K562 (cell line): ENCODE measurements at regions not wholly inside any gene's neighbourhood (a gene's known extent, or its start where the extent isn't known, plus 50 kb on each side); places are given as distances from the start of the nearest gene placed in this dataset.

Experiments used
- ATAC-seq: fragments of 200-7000 bp; cut with Tn5 transposase; 3 replicates; pipeline ENCODE4 v1.9.1; 2020; ENCODE audit warnings: moderate library complexity
- BruUV-seq: library from RNA; stranded (reverse); fragments of 400-500 nt; replicated peaks from 2 replicates; lab custom pipeline; 2021; lab: Mats Ljungman, UMichigan
- CTCF ChIA-PET: fragments of 300-600 bp; formaldehyde crosslinking; extraction: SDS; loops from one replicate; lab custom pipeline; 2021; ENCODE audit warnings: low intra/inter-chr PET ratio; lab: Yijun Ruan, JAX
- POLR2A ChIA-PET: fragments of 300-600, 350-650 bp; sonication (Branson Sonifier 250); formaldehyde crosslinking; extraction: SDS; loops from one replicate; lab custom pipeline; 2021; ENCODE audit warnings: antibody characterized with exemption, inconsistent platforms; lab: Yijun Ruan, JAX
- DNase-seq, 4 experiments: peaks; one replicate each; pipeline versions ENCODE4 v3.0.0 to v3.0.0-alpha.2; 2011 to 2018; ENCODE audit warnings: low spot score in 3 of 4, mixed read lengths in 3 of 4; ENCODE audit errors: extremely low read depth in 1 of 4
- FAIRE-seq: peaks from 2 replicates; lab custom pipeline; 2011; peaks lifted over from hg19 to GRCh38; lab: Jason Lieb, UNC
- H2AFZ ChIP-seq: 2 replicates; pipeline ENCODE4 v1.6.0; 2011; ENCODE audit warnings: low read depth, low read length, control low read depth, inconsistent platforms
- H3K27ac ChIP-seq: fragments of 200-600 bp; 3 replicates; pipeline ENCODE4 v1.8.0; 2011; ENCODE audit warnings: low read depth, mild to moderate bottlenecking, control low read depth, inconsistent platforms, low read length, moderate library complexity, mixed read lengths; ENCODE audit errors: extremely low read depth
- H3K27me3 ChIP-seq, 2 experiments: fragments of 300-600 bp in 1 of 2; 2 replicates in 1 of 2; 3 replicates in 1 of 2; pipeline versions ENCODE4 v1.6.0 to v1.8.0; 2011; ENCODE audit warnings: inconsistent platforms in 2 of 2, low read length in 2 of 2, mild to moderate bottlenecking in 1 of 2, mixed read lengths in 1 of 2, moderate library complexity in 1 of 2; ENCODE audit not compliant: control insufficient read depth in 2 of 2, insufficient read depth in 2 of 2
- H3K36me3 ChIP-seq: fragments of 300-600 bp; 3 replicates; pipeline ENCODE4 v1.8.0; 2011; ENCODE audit warnings: mild to moderate bottlenecking, low read length, inconsistent platforms; ENCODE audit not compliant: control insufficient read depth, insufficient read depth
- H3K4me1 ChIP-seq, 2 experiments: fragments of 200-600 bp in 1 of 2; replicated peaks in 1 of 2; 2 replicates in 1 of 2; 3 replicates in 1 of 2; pipeline versions ENCODE4 v1.5.1 to v1.8.0; 2011; ENCODE audit warnings: inconsistent platforms in 2 of 2, low read length in 2 of 2, mild to moderate bottlenecking in 1 of 2, mixed read lengths in 1 of 2, moderate library complexity in 1 of 2; ENCODE audit not compliant: control insufficient read depth in 2 of 2, insufficient read depth in 2 of 2
- H3K4me2 ChIP-seq: 2 replicates; pipeline ENCODE4 v1.6.1; 2011; ENCODE audit warnings: low read length, control low read depth, inconsistent platforms, mixed read lengths; ENCODE audit not compliant: insufficient read depth
- H3K4me3 ChIP-seq: fragments of 200-600 bp; sonication (generic), shearing (Covaris generic); 2 replicates; pipeline ENCODE4 v1.5.1; 2016; ENCODE audit warnings: control low read depth, inconsistent platforms
- H3K79me2 ChIP-seq: fragments of 200-600 bp; 3 replicates; pipeline ENCODE4 v1.8.0; 2011; ENCODE audit warnings: low read length, inconsistent platforms; ENCODE audit not compliant: control insufficient read depth, insufficient read depth
- H3K9ac ChIP-seq, 2 experiments: 2 replicates each; pipeline versions ENCODE4 v1.6.0 to v1.6.1; 2011; ENCODE audit warnings: low read depth in 2 of 2, low read length in 2 of 2, control low read depth in 1 of 2, inconsistent platforms in 1 of 2, mild to moderate bottlenecking in 1 of 2, mixed read lengths in 1 of 2; ENCODE audit not compliant: insufficient read depth in 1 of 2
- H3K9me1 ChIP-seq: one replicate; pipeline ENCODE4 v1.6.0; 2011; ENCODE audit warnings: inconsistent platforms, mild to moderate bottlenecking, low read length, moderate library complexity; ENCODE audit not compliant: control insufficient read depth, insufficient read depth
- H3K9me3 ChIP-seq: replicated peaks from 2 replicates; pipeline ENCODE4 v1.5.1; 2011; ENCODE audit warnings: low read depth, low read length, inconsistent platforms; ENCODE audit not compliant: control insufficient read depth, insufficient read depth
- H4K20me1 ChIP-seq: replicated peaks from 2 replicates; pipeline ENCODE4 v1.6.1; 2011; ENCODE audit warnings: low read length, inconsistent platforms, mixed read lengths; ENCODE audit not compliant: control insufficient read depth, insufficient read depth
- ARID1B ChIP-seq: fragments of 450-650 bp; IDR thresholded peaks from 2 replicates; pipeline ENCODE4 v1.6.1; 2016; ENCODE audit warnings: antibody characterized with exemption, mild to moderate bottlenecking, inconsistent platforms
- CTBP1 ChIP-seq: fragments of 450-650 bp; IDR thresholded peaks from 2 replicates; pipeline ENCODE4 v1.6.1; 2016; ENCODE audit warnings: borderline replicate concordance
- ELF4 ChIP-seq: fragments of 450-650 bp; formaldehyde crosslinking; IDR thresholded peaks from 2 replicates; pipeline ENCODE4 v1.4.0; 2022; ENCODE audit warnings: missing genetic modification characterization
- FOXJ3 ChIP-seq: sonication (generic); formaldehyde crosslinking; IDR thresholded peaks from 2 replicates; pipeline ENCODE4 v1.4.0; 2020; ENCODE audit warnings: mild to moderate bottlenecking, missing genetic modification reagents
- HNRNPL ChIP-seq: fragments of 200-400 bp; formaldehyde crosslinking; IDR thresholded peaks from 2 replicates; pipeline ENCODE4 v1.6.1; 2017; ENCODE audit warnings: low read depth, mild to moderate bottlenecking, low read length
- PHF8 ChIP-seq: fragments of 200-600 bp; sonication (generic); IDR thresholded peaks from 2 replicates; pipeline ENCODE4 v1.6.1; 2012; ENCODE audit warnings: mixed run types, mild to moderate bottlenecking, inconsistent platforms, low read length, moderate library complexity, borderline replicate concordance
- RFX1 ChIP-seq: fragments of 450-650 bp; IDR thresholded peaks from 2 replicates; pipeline ENCODE4 v1.6.1; 2016; ENCODE audit warnings: mild to moderate bottlenecking, moderate library complexity
- SETDB1 ChIP-seq: IDR thresholded peaks from one replicate; pipeline ENCODE4 v1.6.1; 2012; ENCODE audit warnings: low read length, control low read depth, inconsistent platforms
- TAF7 ChIP-seq: fragments of 450-650 bp; IDR thresholded peaks from 2 replicates; pipeline ENCODE4 v1.6.1; 2016; ENCODE audit warnings: missing genetic modification characterization, missing compliant biosample characterization
- TBL1XR1 ChIP-seq, 2 experiments: IDR thresholded peaks; 2 replicates each; pipeline ENCODE4 v1.6.1; 2012; ENCODE audit warnings: improper control_type of control experiment in 2 of 2, low read length in 2 of 2, mild to moderate bottlenecking in 1 of 2
- TEAD4 ChIP-seq, 2 experiments: sonication (generic) in 1 of 2; formaldehyde crosslinking in 1 of 2; IDR thresholded peaks; 2 replicates each; pipeline versions ENCODE4 v1.6.1 to v1.8.0; 2012 to 2022; ENCODE audit warnings: borderline replicate concordance in 1 of 2, inconsistent platforms in 1 of 2, low read length in 1 of 2, mild to moderate bottlenecking in 1 of 2, missing genetic modification reagents in 1 of 2
- ZNF232 ChIP-seq: sonication (generic); formaldehyde crosslinking; IDR thresholded peaks from 2 replicates; pipeline ENCODE4 v1.8.0; 2022; ENCODE audit warnings: mild to moderate bottlenecking, missing genetic modification reagents
- ZNF24 ChIP-seq: fragments of 450-650 bp; IDR thresholded peaks from 2 replicates; pipeline ENCODE4 v1.6.1; 2016
- WGBS: fragments of 100-300 bp; shearing (Covaris generic); methylation state at CpG from one replicate; pipeline ENCODE4 v1.1.6; 2016; ENCODE audit warnings: low coverage, mixed read lengths; ENCODE audit not compliant: insufficient coverage; ENCODE audit errors: missing lambda C conversion rate; 5-methylcytosine and 5-hydroxymethylcytosine counted together
- in situ Hi-C: fragments of 300-500 bp; cut with MboI; formaldehyde crosslinking; loops from 4 replicates; pipeline ENCODE4 v1.15.0; 2018; ENCODE audit warnings: inconsistent platforms, mixed read lengths
- intact Hi-C: fragments of 100-400 bp; cut with micrococcal nuclease; formaldehyde crosslinking; loops from 2 replicates; pipeline ENCODE4 v1.14.2; 2022
- TF ChIP-seq, protein P1 (sequence below): fragments of 200-800 bp; sonication (Bioruptor generic); IDR thresholded peaks from 2 replicates; pipeline ENCODE4 v1.6.1; 2017; ENCODE audit warnings: missing genetic modification characterization, missing compliant biosample characterization
- TF ChIP-seq, protein P2 (sequence below), 3 experiments: fragments of 200-800 bp in 1 of 3; fragments of 250-450 bp in 1 of 3; fragments of 450-650 bp in 1 of 3; sonication (Bioruptor Pico) in 1 of 3; sonication (Bioruptor generic) in 1 of 3; formaldehyde crosslinking in 1 of 3; IDR thresholded peaks; 2 replicates each; pipeline versions ENCODE4 v1.6.1 to v1.8.0; 2016 to 2022; ENCODE audit warnings: mild to moderate bottlenecking in 2 of 3, missing genetic modification characterization in 2 of 3, missing compliant biosample characterization in 1 of 3, moderate library complexity in 1 of 3
- TF ChIP-seq, protein P3 (sequence below): fragments of 250-450 bp; sonication (Bioruptor Pico); IDR thresholded peaks from 2 replicates; pipeline ENCODE4 v1.8.0; 2021; ENCODE audit warnings: mild to moderate bottlenecking, moderate library complexity

DNA sequence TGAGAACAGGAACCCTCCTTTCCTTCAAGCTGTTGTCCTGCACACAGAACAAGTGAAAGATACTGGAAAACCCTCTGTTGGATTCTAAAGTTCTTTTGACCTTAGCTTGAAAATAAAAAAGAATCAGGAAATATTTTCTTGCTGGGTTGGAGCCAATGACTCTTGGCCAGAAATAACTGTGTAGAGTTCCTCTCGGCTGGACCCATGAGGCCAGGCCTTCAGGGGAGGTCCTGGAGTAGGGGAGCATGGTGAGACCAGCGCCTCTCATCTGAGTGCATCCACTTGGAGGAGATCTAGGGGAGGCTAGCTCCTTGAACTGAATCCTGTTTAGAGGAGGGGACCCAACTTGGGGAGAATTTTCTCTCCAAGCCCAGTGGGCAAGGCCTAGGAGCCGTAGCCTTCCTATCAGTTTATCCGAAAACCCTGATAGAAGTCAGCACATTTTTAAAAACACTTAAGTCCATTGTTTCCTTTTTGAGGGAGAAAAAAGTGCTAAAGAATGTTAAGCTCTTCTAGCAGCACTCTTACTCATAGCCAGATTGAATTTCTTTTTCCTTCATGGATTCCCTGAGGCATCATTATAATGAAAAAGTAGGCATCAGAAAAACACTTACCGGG, 635.7 kb upstream of the ANKRD30A start (continued):
- TF ChIP-seq, protein P1, sequence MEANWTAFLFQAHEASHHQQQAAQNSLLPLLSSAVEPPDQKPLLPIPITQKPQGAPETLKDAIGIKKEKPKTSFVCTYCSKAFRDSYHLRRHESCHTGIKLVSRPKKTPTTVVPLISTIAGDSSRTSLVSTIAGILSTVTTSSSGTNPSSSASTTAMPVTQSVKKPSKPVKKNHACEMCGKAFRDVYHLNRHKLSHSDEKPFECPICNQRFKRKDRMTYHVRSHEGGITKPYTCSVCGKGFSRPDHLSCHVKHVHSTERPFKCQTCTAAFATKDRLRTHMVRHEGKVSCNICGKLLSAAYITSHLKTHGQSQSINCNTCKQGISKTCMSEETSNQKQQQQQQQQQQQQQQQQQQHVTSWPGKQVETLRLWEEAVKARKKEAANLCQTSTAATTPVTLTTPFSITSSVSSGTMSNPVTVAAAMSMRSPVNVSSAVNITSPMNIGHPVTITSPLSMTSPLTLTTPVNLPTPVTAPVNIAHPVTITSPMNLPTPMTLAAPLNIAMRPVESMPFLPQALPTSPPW (CRISPR knock-in tag), result no peak
- TF ChIP-seq, protein P2, sequence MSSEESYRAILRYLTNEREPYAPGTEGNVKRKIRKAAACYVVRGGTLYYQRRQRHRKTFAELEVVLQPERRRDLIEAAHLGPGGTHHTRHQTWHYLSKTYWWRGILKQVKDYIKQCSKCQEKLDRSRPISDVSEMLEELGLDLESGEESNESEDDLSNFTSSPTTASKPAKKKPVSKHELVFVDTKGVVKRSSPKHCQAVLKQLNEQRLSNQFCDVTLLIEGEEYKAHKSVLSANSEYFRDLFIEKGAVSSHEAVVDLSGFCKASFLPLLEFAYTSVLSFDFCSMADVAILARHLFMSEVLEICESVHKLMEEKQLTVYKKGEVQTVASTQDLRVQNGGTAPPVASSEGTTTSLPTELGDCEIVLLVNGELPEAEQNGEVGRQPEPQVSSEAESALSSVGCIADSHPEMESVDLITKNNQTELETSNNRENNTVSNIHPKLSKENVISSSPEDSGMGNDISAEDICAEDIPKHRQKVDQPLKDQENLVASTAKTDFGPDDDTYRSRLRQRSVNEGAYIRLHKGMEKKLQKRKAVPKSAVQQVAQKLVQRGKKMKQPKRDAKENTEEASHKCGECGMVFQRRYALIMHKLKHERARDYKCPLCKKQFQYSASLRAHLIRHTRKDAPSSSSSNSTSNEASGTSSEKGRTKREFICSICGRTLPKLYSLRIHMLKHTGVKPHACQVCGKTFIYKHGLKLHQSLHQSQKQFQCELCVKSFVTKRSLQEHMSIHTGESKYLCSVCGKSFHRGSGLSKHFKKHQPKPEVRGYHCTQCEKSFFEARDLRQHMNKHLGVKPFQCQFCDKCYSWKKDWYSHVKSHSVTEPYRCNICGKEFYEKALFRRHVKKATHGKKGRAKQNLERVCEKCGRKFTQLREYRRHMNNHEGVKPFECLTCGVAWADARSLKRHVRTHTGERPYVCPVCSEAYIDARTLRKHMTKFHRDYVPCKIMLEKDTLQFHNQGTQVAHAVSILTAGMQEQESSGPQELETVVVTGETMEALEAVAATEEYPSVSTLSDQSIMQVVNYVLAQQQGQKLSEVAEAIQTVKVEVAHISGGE (CRISPR knock-in tag; IDR thresholded peaks at IDR 0.05), result no peak
- TF ChIP-seq CTBP1 (no peak), HNRNPL (no peak)

DNA sequence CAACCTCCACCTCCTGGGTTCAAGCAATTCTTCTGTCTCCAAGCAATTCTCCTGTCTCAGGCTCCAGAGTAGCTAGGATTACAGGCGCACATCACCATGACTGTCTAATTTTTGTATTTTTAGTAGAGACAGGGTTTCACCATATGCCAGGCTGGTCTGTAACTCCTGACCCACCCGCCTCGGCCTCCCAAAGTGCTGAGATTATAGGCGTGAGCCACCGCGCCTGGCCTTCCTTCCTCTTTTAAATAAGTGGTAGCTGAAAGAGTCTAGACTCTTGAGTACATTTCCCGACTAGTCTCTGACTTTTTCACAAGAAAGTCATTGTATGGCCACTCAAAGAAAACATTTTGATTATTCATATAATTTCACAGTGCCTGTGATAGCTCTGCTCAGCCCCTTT, 636.2 kb upstream of the ANKRD30A start:
- Histone ChIP-seq H3K4me3 (no peak overlapping the region), H3K4me2 (no peak overlapping the region), H2AFZ (no peak overlapping the region), H3K36me3 (no peaks in the 10 kb centered on the region), H3K4me1 (no peaks in the 10 kb centered on the region), H3K27ac (no peak overlapping the region), H3K27me3 (no peaks in the 10 kb centered on the region), H3K9me1 (no peaks in the 10 kb centered on the region), H3K9ac (no peak overlapping the region), H3K9me3 (no peaks in the 10 kb centered on the region), H3K79me2 (no peaks in the 10 kb centered on the region), H4K20me1 (no peaks in the 10 kb centered on the region)
- DNase-seq, result no peak
- no peak for FAIRE-seq
- no peak for TF ChIP-seq TBL1XR1 (IDR thresholded peaks at IDR 0.05; ENCODE audit: low read length in 2 of 2)
- no peak for TF ChIP-seq ARID1B
- TF ChIP-seq TEAD4 (IDR thresholded peaks at IDR 0.05; ENCODE audit: low read length), result no peak
- TF ChIP-seq TEAD4 (CRISPR knock-in tag; IDR thresholded peaks at IDR 0.05; ENCODE audit: borderline replicate concordance), result no peak
- no peak for TF ChIP-seq RFX1
- TF ChIP-seq SETDB1, result no peak
- TF ChIP-seq TAF7 (tag), result no peak
- no peak for TF ChIP-seq FOXJ3
- TF ChIP-seq, protein P3, sequence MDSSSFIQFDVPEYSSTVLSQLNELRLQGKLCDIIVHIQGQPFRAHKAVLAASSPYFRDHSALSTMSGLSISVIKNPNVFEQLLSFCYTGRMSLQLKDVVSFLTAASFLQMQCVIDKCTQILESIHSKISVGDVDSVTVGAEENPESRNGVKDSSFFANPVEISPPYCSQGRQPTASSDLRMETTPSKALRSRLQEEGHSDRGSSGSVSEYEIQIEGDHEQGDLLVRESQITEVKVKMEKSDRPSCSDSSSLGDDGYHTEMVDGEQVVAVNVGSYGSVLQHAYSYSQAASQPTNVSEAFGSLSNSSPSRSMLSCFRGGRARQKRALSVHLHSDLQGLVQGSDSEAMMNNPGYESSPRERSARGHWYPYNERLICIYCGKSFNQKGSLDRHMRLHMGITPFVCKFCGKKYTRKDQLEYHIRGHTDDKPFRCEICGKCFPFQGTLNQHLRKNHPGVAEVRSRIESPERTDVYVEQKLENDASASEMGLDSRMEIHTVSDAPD (CRISPR knock-in tag), result no peak
- TF ChIP-seq ZNF24, result no peak
- TF ChIP-seq PHF8, result no peak
- no peak for TF ChIP-seq ZNF232 (CRISPR knock-in tag)
- TF ChIP-seq ELF4, result no peak
- CTCF ChIA-PET, result no interaction called here
- 1% methylated on average over 7 of the region's 7 CpGs for WGBS
- no peak for ATAC-seq
- POLR2A ChIA-PET, result no interaction called here
- no TSS peak for BruUV-seq
- intact Hi-C loops (no loop called here), in situ Hi-C loops (no loop called here)
